ENCODE measurements at regions not wholly inside any gene's neighbourhood (a gene's known extent, or its start where the extent isn't known, plus 50 kb on each side); places are given as distances from the start of the nearest gene placed in this dataset.
"Not testable (repeated sequence)": the region's sequence is repeated elsewhere in the genome, so short reads cannot be mapped to it uniquely, and the experiment has no call there.

GRCh38 chr6:33892581-33893346 is 89.0 kb upstream of the MLN start:
- no peak for DNase-seq

- no peak for DNase-seq
Observed at GRCh38 chr6:33888664-33889200, 84.9 kb upstream of the MLN start.

GRCh38 chr6:33888183-33888582 is 84.4 kb upstream of the MLN start:
- no peak for DNase-seq

GRCh38 chr6:33886673-33887144 is 82.9 kb upstream of the MLN start:
- DNase-seq, result no peak

- DNase-seq, result no peak
Observed at GRCh38 chr6:33885132-33886057, 81.6 kb upstream of the MLN start.

GRCh38 chr6:33883621-33884020 is 79.8 kb upstream of the MLN start:
- DNase-seq, result not testable (repeated sequence)

- no peak for DNase-seq
Observed at GRCh38 chr6:33882154-33882553, 78.4 kb upstream of the MLN start.

GRCh38 chr6:33880766-33881165 is 77.0 kb upstream of the MLN start:
- DNase-seq, result no peak

- DNase-seq, result no peak
Observed at GRCh38 chr6:33880104-33880678, 76.4 kb upstream of the MLN start.

- DNase-seq, result peak; percentile 92
Observed at GRCh38 chr6:33878562-33878961, 74.8 kb upstream of the MLN start.

- no peak for DNase-seq
Observed at GRCh38 chr6:33877982-33878535, 74.3 kb upstream of the MLN start.

- no peak for DNase-seq
Observed at GRCh38 chr6:33875696-33876095, 71.9 kb upstream of the MLN start.

- peak; percentile 42 for DNase-seq
Observed at GRCh38 chr6:33875141-33875581, 71.4 kb upstream of the MLN start.

GRCh38 chr6:33874136-33874760 is 70.4 kb upstream of the MLN start:
- no peak for DNase-seq

GRCh38 chr6:33872761-33873160 is 69.0 kb upstream of the MLN start:
- DNase-seq, result no peak

- no peak for DNase-seq
Observed at GRCh38 chr6:33869826-33870423, 66.1 kb upstream of the MLN start.

GRCh38 chr6:33869121-33869520 is 65.3 kb upstream of the MLN start:
- no peak for DNase-seq

- DNase-seq, result peak; percentile 13
Observed at GRCh38 chr6:33868141-33868540, 64.3 kb upstream of the MLN start.

GRCh38 chr6:33865478-33866077 is 61.8 kb upstream of the MLN start:
- DNase-seq, result peak; percentile 44

GRCh38 chr6:33863723-33864440 is 60.1 kb upstream of the MLN start:
- no peak for DNase-seq

- no peak for DNase-seq
Observed at GRCh38 chr6:33863084-33863483, 59.3 kb upstream of the MLN start.

All from DMS79 (cell line).